H1 (cell line): ENCODE measurements at regions not wholly inside any gene's neighbourhood (a gene's known extent, or its start where the extent isn't known, plus 50 kb on each side); places are given as distances from the start of the nearest gene placed in this dataset.

Experiments
- CTCF ChIA-PET: fragments of 300-600 bp; sonication (Branson Sonifier 250); formaldehyde crosslinking; loops from one replicate; lab custom pipeline; 2021; ENCODE audit not compliant: partially characterized antibody; lab: Charles Lee
- POLR2A ChIA-PET: fragments of 300-600 bp; sonication (Branson Sonifier 250); formaldehyde crosslinking; loops from one replicate; lab custom pipeline; 2021; ENCODE audit warnings: inconsistent platforms; ENCODE audit not compliant: partially characterized antibody; lab: Charles Lee
- DNase-seq, 2 experiments: peaks; one replicate each; pipeline versions ENCODE4 v3.0.0 to v3.0.0-alpha.2; 2010 to 2022; ENCODE audit warnings: low spot score in 2 of 2, low read depth in 1 of 2, mixed read lengths in 1 of 2
- FAIRE-seq: peaks from 2 replicates; lab custom pipeline; 2011; peaks lifted over from hg19 to GRCh38; lab: Jason Lieb, UNC
- H2AFZ ChIP-seq: 2 replicates; pipeline ENCODE4 v1.8.1; 2012; ENCODE audit warnings: low read length, inconsistent platforms
- H2AK5ac ChIP-seq: 2 replicates; pipeline ENCODE4 v1.6.1; 2013; ENCODE audit warnings: low read depth, low read length
- H2BK120ac ChIP-seq: replicated peaks from 2 replicates; pipeline ENCODE3; 2013; ENCODE audit warnings: low read depth, low read length, inconsistent platforms
- H2BK12ac ChIP-seq: 2 replicates; pipeline ENCODE4 v1.6.1; 2013; ENCODE audit warnings: low read depth, low read length
- H2BK15ac ChIP-seq: 2 replicates; pipeline ENCODE4 v1.6.1; 2013; ENCODE audit warnings: low read length
- H2BK20ac ChIP-seq: 2 replicates; pipeline ENCODE4 v1.6.1; 2013; ENCODE audit warnings: low read length
- H2BK5ac ChIP-seq: 2 replicates; pipeline ENCODE4 v1.6.1; 2013; ENCODE audit warnings: low read depth, low read length
- H3K14ac ChIP-seq: 2 replicates; pipeline ENCODE4 v1.6.1; 2013; ENCODE audit warnings: inconsistent platforms; ENCODE audit not compliant: insufficient read length
- H3K18ac ChIP-seq: 2 replicates; pipeline ENCODE4 v1.6.1; 2013; ENCODE audit warnings: low read length; ENCODE audit errors: extremely low read depth
- H3K23ac ChIP-seq: 2 replicates; pipeline ENCODE4 v1.6.1; 2013; ENCODE audit warnings: inconsistent platforms; ENCODE audit not compliant: insufficient read length
- H3K23me2 ChIP-seq: 2 replicates; pipeline ENCODE4 v1.6.1; 2013; ENCODE audit warnings: low read depth, low read length
- H3K27ac ChIP-seq: 2 replicates; pipeline ENCODE4 v1.6.1; 2011; ENCODE audit warnings: low read depth, low read length, inconsistent platforms
- H3K27me3 ChIP-seq, 4 experiments: replicated peaks in 1 of 4; 1 replicate in 1 of 4; 2 replicates in 3 of 4; pipeline versions ENCODE4 v1.6.1 to v1.8.1; 2011 to 2013; ENCODE audit warnings: low read length in 3 of 4, mild to moderate bottlenecking in 3 of 4, inconsistent platforms in 2 of 4, mixed read lengths in 2 of 4, moderate library complexity in 1 of 4; ENCODE audit not compliant: control insufficient read depth in 3 of 4, insufficient read depth in 3 of 4; ENCODE audit errors: extremely low read depth in 1 of 4
- H3K36me3 ChIP-seq, 4 experiments: 2 replicates each; pipeline versions ENCODE4 v1.6.1 to v1.8.1; 2011 to 2013; ENCODE audit warnings: mild to moderate bottlenecking in 4 of 4, low read length in 3 of 4, moderate library complexity in 2 of 4, control low read depth in 1 of 4, inconsistent platforms in 1 of 4; ENCODE audit not compliant: insufficient read depth in 4 of 4, control insufficient read depth in 2 of 4
- H3K4ac ChIP-seq: replicated peaks from 2 replicates; pipeline ENCODE3; 2013; ENCODE audit warnings: low read length, low read depth, mixed read lengths, inconsistent platforms; ENCODE audit not compliant: insufficient read length
- H3K4me1 ChIP-seq, 4 experiments: replicated peaks in 1 of 4; 1 replicate in 1 of 4; 2 replicates in 3 of 4; pipeline versions ENCODE4 v1.6.1 to v1.8.1; 2011 to 2013; ENCODE audit warnings: low read length in 3 of 4, inconsistent platforms in 2 of 4, mixed read lengths in 1 of 4; ENCODE audit not compliant: insufficient read depth in 4 of 4, control insufficient read depth in 3 of 4
- H3K4me2 ChIP-seq, 2 experiments: 2 replicates each; pipeline versions ENCODE4 v1.6.1 to v1.8.1; 2011 to 2013; ENCODE audit warnings: low read depth in 2 of 2, low read length in 2 of 2, control low read depth in 1 of 2, inconsistent platforms in 1 of 2, mild to moderate bottlenecking in 1 of 2; ENCODE audit not compliant: insufficient read depth in 1 of 2
- H3K4me3 ChIP-seq, 4 experiments: fragments of 200-600, 300-600 bp in 1 of 4; sonication (generic), shearing (Covaris generic), sonication (Bioruptor Twin) in 1 of 4; 2 replicates each; pipeline versions ENCODE4 v1.5.1 to v1.8.1; 2011 to 2016; ENCODE audit warnings: low read length in 4 of 4, low read depth in 3 of 4, control low read depth in 2 of 4, inconsistent platforms in 2 of 4, mild to moderate bottlenecking in 2 of 4, mixed read lengths in 1 of 4, moderate library complexity in 1 of 4; ENCODE audit not compliant: insufficient read depth in 2 of 4; ENCODE audit errors: extremely low read depth in 1 of 4
- H3K56ac ChIP-seq: replicated peaks from 2 replicates; pipeline ENCODE3; 2013; ENCODE audit warnings: low read depth, mild to moderate bottlenecking, mixed read lengths, low read length, inconsistent platforms; ENCODE audit not compliant: insufficient read length
- H3K79me1 ChIP-seq: 2 replicates; pipeline ENCODE4 v1.6.1; 2013; ENCODE audit warnings: low read depth, low read length, control low read depth
- H3K79me2 ChIP-seq, 2 experiments: 2 replicates each; pipeline versions ENCODE4 v1.6.1 to v1.8.1; 2012 to 2013; ENCODE audit warnings: low read length in 2 of 2, mild to moderate bottlenecking in 2 of 2, inconsistent platforms in 1 of 2; ENCODE audit not compliant: insufficient read depth in 2 of 2, control insufficient read depth in 1 of 2
- H3K9ac ChIP-seq, 4 experiments: replicated peaks in 1 of 4; 1 replicate in 1 of 4; 2 replicates in 3 of 4; pipeline versions ENCODE4 v1.6.1 to v1.8.1; 2011 to 2013; ENCODE audit warnings: low read depth in 3 of 4, low read length in 3 of 4, control low read depth in 2 of 4, mild to moderate bottlenecking in 2 of 4, moderate library complexity in 2 of 4, inconsistent platforms in 1 of 4; ENCODE audit errors: extremely low read depth in 1 of 4
- H3K9me3 ChIP-seq, 2 experiments: 2 replicates each; pipeline versions ENCODE4 v1.6.1 to v1.8.1; 2012 to 2013; ENCODE audit warnings: mild to moderate bottlenecking in 2 of 2, moderate library complexity in 2 of 2, control low read depth in 1 of 2, inconsistent platforms in 1 of 2, low read depth in 1 of 2, low read length in 1 of 2, mixed read lengths in 1 of 2; ENCODE audit not compliant: insufficient read depth in 2 of 2
- H4K20me1 ChIP-seq, 2 experiments: replicated peaks in 1 of 2; 2 replicates each; pipeline versions ENCODE3 to v1.8.1; 2011 to 2013; ENCODE audit warnings: inconsistent platforms in 2 of 2, low read length in 2 of 2, mild to moderate bottlenecking in 1 of 2; ENCODE audit not compliant: insufficient read depth in 2 of 2, control insufficient read depth in 1 of 2
- H4K5ac ChIP-seq: 2 replicates; pipeline ENCODE4 v1.6.1; 2013; ENCODE audit warnings: low read length, low read depth, mixed read lengths, inconsistent platforms; ENCODE audit not compliant: insufficient read length
- H4K8ac ChIP-seq: 2 replicates; pipeline ENCODE4 v1.8.0; 2013; ENCODE audit warnings: mild to moderate bottlenecking, moderate library complexity, low read length, inconsistent platforms; ENCODE audit not compliant: insufficient read depth; ENCODE audit errors: extremely low read depth
- H4K91ac ChIP-seq: replicated peaks from 2 replicates; pipeline ENCODE3; 2013; ENCODE audit warnings: low read length, mixed read lengths, inconsistent platforms; ENCODE audit not compliant: insufficient read length
- WGBS, 2 experiments: shearing (Covaris generic) in 1 of 2; methylation state at CpG; one replicate each; pipeline versions ENCODE4 v1.1.6 to v1.1.7; 2013 to 2015; ENCODE audit warnings: low lambda C conversion rate in 2 of 2, mixed read lengths in 2 of 2, inconsistent platforms in 1 of 2, low coverage in 1 of 2, missing lambda C conversion rate in 1 of 2; ENCODE audit not compliant: insufficient replicate concordance in 2 of 2, insufficient coverage in 1 of 2, insufficient read length in 1 of 2; ENCODE audit errors: extremely low coverage in 1 of 2, missing lambda C conversion rate in 1 of 2; 5-methylcytosine and 5-hydroxymethylcytosine counted together
- TF ChIP-seq, protein P1 (sequence below): fragments of 300-600 bp; sonication (generic); IDR thresholded peaks from 2 replicates; pipeline ENCODE4 v1.7.1; 2012; ENCODE audit warnings: low read length, moderate library complexity, mild to moderate bottlenecking, inconsistent platforms; ENCODE audit not compliant: insufficient replicate concordance

DNA sequence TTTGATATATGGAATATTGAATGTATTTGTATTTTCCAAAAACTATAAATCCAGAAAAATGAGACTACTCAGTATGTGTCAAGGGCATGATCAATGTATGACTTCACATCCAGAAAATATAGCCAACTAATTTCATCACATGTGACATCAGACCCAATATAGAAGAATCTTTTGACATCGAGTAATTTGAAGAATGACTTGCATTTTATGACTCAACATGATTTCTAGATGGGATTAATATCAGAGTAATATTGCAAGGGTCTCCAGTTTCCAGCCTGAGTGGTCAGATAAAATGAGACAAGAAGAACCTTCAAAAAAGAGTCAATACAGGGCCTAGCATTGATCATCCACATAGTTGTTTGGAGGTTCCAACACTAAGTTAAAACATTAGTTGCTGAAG is 467.5 kb upstream of the PAPPA start:
- no peak for FAIRE-seq
- ChIA-PET POLR2A (no interaction called here), CTCF (interaction anchor here (0.7 to 0.9 kb wide), 2 partner anchors 93 to 227 kb away, joined by 3 read pairs; no protein-coding TSS in a partner anchor)
- TF ChIP-seq, protein P1, sequence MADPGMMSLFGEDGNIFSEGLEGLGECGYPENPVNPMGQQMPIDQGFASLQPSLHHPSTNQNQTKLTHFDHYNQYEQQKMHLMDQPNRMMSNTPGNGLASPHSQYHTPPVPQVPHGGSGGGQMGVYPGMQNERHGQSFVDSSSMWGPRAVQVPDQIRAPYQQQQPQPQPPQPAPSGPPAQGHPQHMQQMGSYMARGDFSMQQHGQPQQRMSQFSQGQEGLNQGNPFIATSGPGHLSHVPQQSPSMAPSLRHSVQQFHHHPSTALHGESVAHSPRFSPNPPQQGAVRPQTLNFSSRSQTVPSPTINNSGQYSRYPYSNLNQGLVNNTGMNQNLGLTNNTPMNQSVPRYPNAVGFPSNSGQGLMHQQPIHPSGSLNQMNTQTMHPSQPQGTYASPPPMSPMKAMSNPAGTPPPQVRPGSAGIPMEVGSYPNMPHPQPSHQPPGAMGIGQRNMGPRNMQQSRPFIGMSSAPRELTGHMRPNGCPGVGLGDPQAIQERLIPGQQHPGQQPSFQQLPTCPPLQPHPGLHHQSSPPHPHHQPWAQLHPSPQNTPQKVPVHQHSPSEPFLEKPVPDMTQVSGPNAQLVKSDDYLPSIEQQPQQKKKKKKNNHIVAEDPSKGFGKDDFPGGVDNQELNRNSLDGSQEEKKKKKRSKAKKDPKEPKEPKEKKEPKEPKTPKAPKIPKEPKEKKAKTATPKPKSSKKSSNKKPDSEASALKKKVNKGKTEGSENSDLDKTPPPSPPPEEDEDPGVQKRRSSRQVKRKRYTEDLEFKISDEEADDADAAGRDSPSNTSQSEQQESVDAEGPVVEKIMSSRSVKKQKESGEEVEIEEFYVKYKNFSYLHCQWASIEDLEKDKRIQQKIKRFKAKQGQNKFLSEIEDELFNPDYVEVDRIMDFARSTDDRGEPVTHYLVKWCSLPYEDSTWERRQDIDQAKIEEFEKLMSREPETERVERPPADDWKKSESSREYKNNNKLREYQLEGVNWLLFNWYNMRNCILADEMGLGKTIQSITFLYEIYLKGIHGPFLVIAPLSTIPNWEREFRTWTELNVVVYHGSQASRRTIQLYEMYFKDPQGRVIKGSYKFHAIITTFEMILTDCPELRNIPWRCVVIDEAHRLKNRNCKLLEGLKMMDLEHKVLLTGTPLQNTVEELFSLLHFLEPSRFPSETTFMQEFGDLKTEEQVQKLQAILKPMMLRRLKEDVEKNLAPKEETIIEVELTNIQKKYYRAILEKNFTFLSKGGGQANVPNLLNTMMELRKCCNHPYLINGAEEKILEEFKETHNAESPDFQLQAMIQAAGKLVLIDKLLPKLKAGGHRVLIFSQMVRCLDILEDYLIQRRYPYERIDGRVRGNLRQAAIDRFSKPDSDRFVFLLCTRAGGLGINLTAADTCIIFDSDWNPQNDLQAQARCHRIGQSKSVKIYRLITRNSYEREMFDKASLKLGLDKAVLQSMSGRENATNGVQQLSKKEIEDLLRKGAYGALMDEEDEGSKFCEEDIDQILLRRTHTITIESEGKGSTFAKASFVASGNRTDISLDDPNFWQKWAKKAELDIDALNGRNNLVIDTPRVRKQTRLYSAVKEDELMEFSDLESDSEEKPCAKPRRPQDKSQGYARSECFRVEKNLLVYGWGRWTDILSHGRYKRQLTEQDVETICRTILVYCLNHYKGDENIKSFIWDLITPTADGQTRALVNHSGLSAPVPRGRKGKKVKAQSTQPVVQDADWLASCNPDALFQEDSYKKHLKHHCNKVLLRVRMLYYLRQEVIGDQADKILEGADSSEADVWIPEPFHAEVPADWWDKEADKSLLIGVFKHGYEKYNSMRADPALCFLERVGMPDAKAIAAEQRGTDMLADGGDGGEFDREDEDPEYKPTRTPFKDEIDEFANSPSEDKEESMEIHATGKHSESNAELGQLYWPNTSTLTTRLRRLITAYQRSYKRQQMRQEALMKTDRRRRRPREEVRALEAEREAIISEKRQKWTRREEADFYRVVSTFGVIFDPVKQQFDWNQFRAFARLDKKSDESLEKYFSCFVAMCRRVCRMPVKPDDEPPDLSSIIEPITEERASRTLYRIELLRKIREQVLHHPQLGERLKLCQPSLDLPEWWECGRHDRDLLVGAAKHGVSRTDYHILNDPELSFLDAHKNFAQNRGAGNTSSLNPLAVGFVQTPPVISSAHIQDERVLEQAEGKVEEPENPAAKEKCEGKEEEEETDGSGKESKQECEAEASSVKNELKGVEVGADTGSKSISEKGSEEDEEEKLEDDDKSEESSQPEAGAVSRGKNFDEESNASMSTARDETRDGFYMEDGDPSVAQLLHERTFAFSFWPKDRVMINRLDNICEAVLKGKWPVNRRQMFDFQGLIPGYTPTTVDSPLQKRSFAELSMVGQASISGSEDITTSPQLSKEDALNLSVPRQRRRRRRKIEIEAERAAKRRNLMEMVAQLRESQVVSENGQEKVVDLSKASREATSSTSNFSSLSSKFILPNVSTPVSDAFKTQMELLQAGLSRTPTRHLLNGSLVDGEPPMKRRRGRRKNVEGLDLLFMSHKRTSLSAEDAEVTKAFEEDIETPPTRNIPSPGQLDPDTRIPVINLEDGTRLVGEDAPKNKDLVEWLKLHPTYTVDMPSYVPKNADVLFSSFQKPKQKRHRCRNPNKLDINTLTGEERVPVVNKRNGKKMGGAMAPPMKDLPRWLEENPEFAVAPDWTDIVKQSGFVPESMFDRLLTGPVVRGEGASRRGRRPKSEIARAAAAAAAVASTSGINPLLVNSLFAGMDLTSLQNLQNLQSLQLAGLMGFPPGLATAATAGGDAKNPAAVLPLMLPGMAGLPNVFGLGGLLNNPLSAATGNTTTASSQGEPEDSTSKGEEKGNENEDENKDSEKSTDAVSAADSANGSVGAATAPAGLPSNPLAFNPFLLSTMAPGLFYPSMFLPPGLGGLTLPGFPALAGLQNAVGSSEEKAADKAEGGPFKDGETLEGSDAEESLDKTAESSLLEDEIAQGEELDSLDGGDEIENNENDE: no peak

More for the DNA sequence above, 467.5 kb upstream of the PAPPA start:
- Histone ChIP-seq H3K27ac (no peak overlapping the region), H3K4me3 (no peak overlapping the region), H3K9me3 (no peaks in the 10 kb centered on the region), H2BK15ac (no peak overlapping the region), H3K27me3 (no peaks in the 10 kb centered on the region), H2AK5ac (no peak overlapping the region), H4K91ac (no peak overlapping the region), H3K79me1 (no peaks in the 10 kb centered on the region), H4K5ac (no peak overlapping the region), H3K4me2 (no peak overlapping the region), H3K23ac (no peak overlapping the region), H2AFZ (no peak overlapping the region), H4K20me1 (no peaks in the 10 kb centered on the region), H3K4me1 (no peaks in the 10 kb centered on the region), H3K36me3 (no peaks in the 10 kb centered on the region; a peak in 1 of 8 replicates), H3K4ac (no peak overlapping the region), H3K56ac (no peak overlapping the region), H3K14ac (no peak overlapping the region), H3K79me2 (no peaks in the 10 kb centered on the region), H2BK120ac (no peak overlapping the region), H2BK12ac (no peak overlapping the region), H3K23me2 (no peaks in the 10 kb centered on the region), H2BK20ac (no peak overlapping the region), H3K18ac (no peak overlapping the region), H2BK5ac (no peak overlapping the region), H4K8ac (no peak overlapping the region), H3K9ac (no peak overlapping the region)
- DNase-seq: no peak
- WGBS, 2 experiments: 91% methylated on average over 1 of the region's 1 CpG; no CpG with 5 or more reads in 1 of the 2 experiments
